AG20443 (cell line): ENCODE measurements at regions not wholly inside any gene's neighbourhood (a gene's known extent, or its start where the extent isn't known, plus 50 kb on each side); places are given as distances from the start of the nearest gene placed in this dataset.
"Not testable (repeated sequence)": the region's sequence is repeated elsewhere in the genome, so short reads cannot be mapped to it uniquely, and the experiment has no call there.

Experiments
- DNase-seq: peaks from one replicate; pipeline ENCODE4 v3.0.0; 2012; ENCODE audit warnings: low spot score, mixed read lengths

GRCh38 chr13:76659074-76659473, 227.1 kb downstream of the KCTD12 start:
- DNase-seq, result not testable (repeated sequence)

- DNase-seq, result no peak
Observed at GRCh38 chr13:76656500-76656899, 229.7 kb downstream of the KCTD12 start.

- DNase-seq, result no peak
Observed at GRCh38 chr13:76656056-76656455, 230.1 kb downstream of the KCTD12 start.

- no peak for DNase-seq
Observed at GRCh38 chr13:76654263-76654662, 231.9 kb downstream of the KCTD12 start.

- DNase-seq, result no peak
Observed at GRCh38 chr13:76651286-76651685, 234.9 kb downstream of the KCTD12 start.

- DNase-seq, result peak; percentile 32
Observed at GRCh38 chr13:76647550-76647949, 238.7 kb downstream of the KCTD12 start.

GRCh38 chr13:76646946-76647345, 239.3 kb downstream of the KCTD12 start:
- DNase-seq, result peak; percentile 32

GRCh38 chr13:76645632-76646031, 240.6 kb downstream of the KCTD12 start:
- DNase-seq, result no peak

- DNase-seq, result no peak
Observed at GRCh38 chr13:76644906-76645305, 241.3 kb downstream of the KCTD12 start.

GRCh38 chr13:76643596-76643995, 242.6 kb downstream of the KCTD12 start:
- no peak for DNase-seq

GRCh38 chr13:76641056-76641455, 245.1 kb downstream of the KCTD12 start:
- no peak for DNase-seq

- DNase-seq, result peak; percentile 10
Observed at GRCh38 chr13:76638882-76639281, 247.3 kb downstream of the KCTD12 start.

- DNase-seq, result no peak
Observed at GRCh38 chr13:76638181-76638580, 248.0 kb downstream of the KCTD12 start.

- DNase-seq, result peak; percentile 15
Observed at GRCh38 chr13:76637641-76638141, 248.5 kb downstream of the KCTD12 start.

GRCh38 chr13:76636829-76637228, 249.4 kb downstream of the KCTD12 start:
- no peak for DNase-seq

GRCh38 chr13:76635232-76636230, 250.7 kb downstream of the KCTD12 start:
- DNase-seq, result no peak

- DNase-seq, result no peak
Observed at GRCh38 chr13:76634431-76635191, 251.6 kb downstream of the KCTD12 start.

- no peak for DNase-seq
Observed at GRCh38 chr13:76632401-76633044, 253.7 kb downstream of the KCTD12 start.

GRCh38 chr13:76630629-76631230, 255.5 kb downstream of the KCTD12 start:
- DNase-seq, result no peak

GRCh38 chr13:76622315-76623040, 263.7 kb downstream of the KCTD12 start:
- DNase-seq, result no peak

- no peak for DNase-seq
Observed at GRCh38 chr13:76621705-76622104, 264.5 kb downstream of the KCTD12 start.
